ENCODE measurements at regions not wholly inside any gene's neighbourhood (a gene's known extent, or its start where the extent isn't known, plus 50 kb on each side); places are given as distances from the start of the nearest gene placed in this dataset.

DNA sequence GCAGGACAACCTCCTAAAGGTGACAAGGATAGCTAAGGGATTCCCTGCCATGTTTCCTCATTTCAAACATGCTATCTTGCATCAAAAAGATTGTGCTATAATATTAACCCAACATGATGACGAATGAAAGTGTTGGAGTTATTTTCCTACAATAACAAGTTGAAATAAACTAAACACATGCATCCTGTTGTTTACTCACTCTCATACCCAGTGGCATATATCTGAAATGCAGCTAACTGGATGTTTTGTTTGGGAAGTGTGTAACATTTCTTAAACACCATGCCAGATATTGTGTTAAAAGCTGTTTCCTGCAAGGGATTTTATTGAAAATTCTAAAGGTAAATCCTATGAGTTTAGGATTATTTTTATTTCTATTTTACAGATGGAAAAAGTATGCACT, 139.6 kb downstream of the TFPI2 start:
- H2AFZ ChIP-seq (ENCODE audit: control insufficient read depth, low read length) = no peak overlapping the region
- H3K9me1 ChIP-seq (ENCODE audit: control insufficient read depth, extremely low read depth, insufficient read depth, low read length) = no peaks in the 10 kb centered on the region
- H3K79me2 ChIP-seq (ENCODE audit: control insufficient read depth, insufficient read depth, low read length) = no peaks in the 10 kb centered on the region
- H3K4me2 ChIP-seq (ENCODE audit: control insufficient read depth, extremely low read depth, insufficient read depth, low read depth, low read length) = no peak overlapping the region
- no peak overlapping the region for H3K9ac ChIP-seq (ENCODE audit: control insufficient read depth, extremely low read depth, insufficient read depth, low read length)
- no peaks in the 10 kb centered on the region for H3K36me3 ChIP-seq (ENCODE audit: control insufficient read depth in 2 of 2, extremely low read depth in 1 of 2, insufficient read depth in 2 of 2, low read length in 2 of 2)
- H4K20me1 ChIP-seq (ENCODE audit: control insufficient read depth, extremely low read depth, insufficient read depth, low read length) = no peaks in the 10 kb centered on the region
- FAIRE-seq (no peak), DNase-seq (ENCODE audit: low read depth, low spot score) (no peak)
- no peak for TF ChIP-seq EZH2 (IDR thresholded peaks at IDR 0.05; ENCODE audit: low read length)
- TF ChIP-seq, protein P1, sequence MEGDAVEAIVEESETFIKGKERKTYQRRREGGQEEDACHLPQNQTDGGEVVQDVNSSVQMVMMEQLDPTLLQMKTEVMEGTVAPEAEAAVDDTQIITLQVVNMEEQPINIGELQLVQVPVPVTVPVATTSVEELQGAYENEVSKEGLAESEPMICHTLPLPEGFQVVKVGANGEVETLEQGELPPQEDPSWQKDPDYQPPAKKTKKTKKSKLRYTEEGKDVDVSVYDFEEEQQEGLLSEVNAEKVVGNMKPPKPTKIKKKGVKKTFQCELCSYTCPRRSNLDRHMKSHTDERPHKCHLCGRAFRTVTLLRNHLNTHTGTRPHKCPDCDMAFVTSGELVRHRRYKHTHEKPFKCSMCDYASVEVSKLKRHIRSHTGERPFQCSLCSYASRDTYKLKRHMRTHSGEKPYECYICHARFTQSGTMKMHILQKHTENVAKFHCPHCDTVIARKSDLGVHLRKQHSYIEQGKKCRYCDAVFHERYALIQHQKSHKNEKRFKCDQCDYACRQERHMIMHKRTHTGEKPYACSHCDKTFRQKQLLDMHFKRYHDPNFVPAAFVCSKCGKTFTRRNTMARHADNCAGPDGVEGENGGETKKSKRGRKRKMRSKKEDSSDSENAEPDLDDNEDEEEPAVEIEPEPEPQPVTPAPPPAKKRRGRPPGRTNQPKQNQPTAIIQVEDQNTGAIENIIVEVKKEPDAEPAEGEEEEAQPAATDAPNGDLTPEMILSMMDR (optimal IDR thresholded peaks at IDR 0.05 in 1 of 3, IDR thresholded peaks at IDR 0.05 in 1 of 3, conservative IDR thresholded peaks at IDR 0.05 in 1 of 3; ENCODE audit: extremely low read depth in 1 of 3, insufficient read depth in 2 of 3, low read length in 3 of 3) = no peak
- no peaks in the 10 kb centered on the region for H3K27me3 ChIP-seq (ENCODE audit: control insufficient read depth, extremely low read depth, insufficient read depth, low read length)
- H3K4me3 ChIP-seq (ENCODE audit: control insufficient read depth in 2 of 3, extremely low read depth in 1 of 3, insufficient read depth in 2 of 3, low read depth in 1 of 3, low read length in 3 of 3) = no peak overlapping the region
- dilution Hi-C loops (cut with MboI; ENCODE audit: extremely low pct_ligation_motif_present, low sequenced_read_pairs) = no loop called here
- no peaks in the 10 kb centered on the region for H3K4me1 ChIP-seq (ENCODE audit: control insufficient read depth, extremely low read depth, insufficient read depth, low read length)
- no peak overlapping the region for H3K27ac ChIP-seq (ENCODE audit: control insufficient read depth, insufficient read depth, low read length)
- no peaks in the 10 kb centered on the region for H3K9me3 ChIP-seq (ENCODE audit: control insufficient read depth, low read depth, low read length)

DNA sequence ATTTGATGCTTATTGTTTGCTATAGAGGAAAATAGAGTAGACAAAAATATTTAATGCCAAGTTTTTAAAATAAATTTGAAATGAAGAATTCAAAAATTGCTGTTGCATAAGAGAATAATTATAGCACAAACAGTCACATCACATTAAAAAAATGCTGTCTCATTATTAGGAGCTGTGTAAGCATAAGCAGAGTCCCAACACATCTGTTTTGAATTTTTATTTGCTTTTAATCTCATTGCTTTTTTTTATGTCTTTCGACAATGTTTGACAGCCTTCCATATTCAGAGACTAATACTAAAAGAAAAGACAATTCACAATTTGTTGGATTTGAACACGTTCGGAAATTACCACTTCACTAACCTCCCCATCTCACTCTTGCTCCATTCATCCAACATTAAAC, 143.5 kb downstream of the TFPI2 start:
- no peak overlapping the region for H3K4me2 ChIP-seq (ENCODE audit: control insufficient read depth, extremely low read depth, insufficient read depth, low read depth, low read length)
- H2AFZ ChIP-seq (ENCODE audit: control insufficient read depth, low read length) = no peak overlapping the region
- no peaks in the 10 kb centered on the region for H3K4me1 ChIP-seq (ENCODE audit: control insufficient read depth, extremely low read depth, insufficient read depth, low read length)
- dilution Hi-C loops (cut with MboI; ENCODE audit: extremely low pct_ligation_motif_present, low sequenced_read_pairs) = no loop called here
- FAIRE-seq (no peak), DNase-seq (ENCODE audit: low read depth, low spot score) (no peak)
- TF ChIP-seq, protein P1 (optimal IDR thresholded peaks at IDR 0.05 in 1 of 3, IDR thresholded peaks at IDR 0.05 in 1 of 3, conservative IDR thresholded peaks at IDR 0.05 in 1 of 3; ENCODE audit: extremely low read depth in 1 of 3, insufficient read depth in 2 of 3, low read length in 3 of 3) = no peak
- TF ChIP-seq EZH2 (IDR thresholded peaks at IDR 0.05; ENCODE audit: low read length) = no peak
- no peaks in the 10 kb centered on the region for H3K9me3 ChIP-seq (ENCODE audit: control insufficient read depth, low read depth, low read length)
- H3K27me3 ChIP-seq (ENCODE audit: control insufficient read depth, extremely low read depth, insufficient read depth, low read length) = no peaks in the 10 kb centered on the region
- H3K27ac ChIP-seq (ENCODE audit: control insufficient read depth, insufficient read depth, low read length) = no peak overlapping the region
- no peaks in the 10 kb centered on the region for H4K20me1 ChIP-seq (ENCODE audit: control insufficient read depth, extremely low read depth, insufficient read depth, low read length)
- H3K9me1 ChIP-seq (ENCODE audit: control insufficient read depth, extremely low read depth, insufficient read depth, low read length) = no peaks in the 10 kb centered on the region
- H3K36me3 ChIP-seq (ENCODE audit: control insufficient read depth in 2 of 2, extremely low read depth in 1 of 2, insufficient read depth in 2 of 2, low read length in 2 of 2) = no peaks in the 10 kb centered on the region
- no peak overlapping the region for H3K9ac ChIP-seq (ENCODE audit: control insufficient read depth, extremely low read depth, insufficient read depth, low read length)
- H3K4me3 ChIP-seq (ENCODE audit: control insufficient read depth in 2 of 3, extremely low read depth in 1 of 3, insufficient read depth in 2 of 3, low read depth in 1 of 3, low read length in 3 of 3) = no peak overlapping the region
- no peaks in the 10 kb centered on the region for H3K79me2 ChIP-seq (ENCODE audit: control insufficient read depth, insufficient read depth, low read length)

Data from keratinocyte (primary cell).